ENCODE measurements at regions not wholly inside any gene's neighbourhood (a gene's known extent, or its start where the extent isn't known, plus 50 kb on each side); places are given as distances from the start of the nearest gene placed in this dataset.

GRCh38 chr12:75600146-75600545 is 88.7 kb upstream of the KRR1 start:
- DNase-seq: no peak

- no peak for DNase-seq
Measured at GRCh38 chr12:75599061-75599460, 87.7 kb upstream of the KRR1 start.

GRCh38 chr12:75596406-75596805 is 85.0 kb upstream of the KRR1 start:
- no peak for DNase-seq

GRCh38 chr12:75592638-75593335 is 81.4 kb upstream of the KRR1 start:
- DNase-seq: no peak

GRCh38 chr12:75592086-75592485 is 80.7 kb upstream of the KRR1 start:
- DNase-seq: no peak

GRCh38 chr12:75591628-75592027 is 80.2 kb upstream of the KRR1 start:
- peak; percentile 46 for DNase-seq

GRCh38 chr12:75589801-75590200 is 78.4 kb upstream of the KRR1 start:
- DNase-seq: no peak

- no peak for DNase-seq
Measured at GRCh38 chr12:75587340-75588106, 76.1 kb upstream of the KRR1 start.

GRCh38 chr12:75585330-75585729 is 73.9 kb upstream of the KRR1 start:
- DNase-seq: no peak

- no peak for DNase-seq
Measured at GRCh38 chr12:75583355-75583754, 71.9 kb upstream of the KRR1 start.

GRCh38 chr12:75581515-75581914 is 70.1 kb upstream of the KRR1 start:
- DNase-seq: no peak

- DNase-seq: no peak
Measured at GRCh38 chr12:75579552-75579951, 68.1 kb upstream of the KRR1 start.

- no peak for DNase-seq
Measured at GRCh38 chr12:75578546-75578945, 67.1 kb upstream of the KRR1 start.

- DNase-seq: no peak
Measured at GRCh38 chr12:75577812-75578211, 66.4 kb upstream of the KRR1 start.

- no peak for DNase-seq
Measured at GRCh38 chr12:75571656-75572205, 60.3 kb upstream of the KRR1 start.

- DNase-seq: no peak
Measured at GRCh38 chr12:75571204-75571603, 59.8 kb upstream of the KRR1 start.

GRCh38 chr12:75568801-75569200 is 57.4 kb upstream of the KRR1 start:
- no peak for DNase-seq

- no peak for DNase-seq
Measured at GRCh38 chr12:75568393-75568792, 57.0 kb upstream of the KRR1 start.

GRCh38 chr12:75565795-75566194 is 54.4 kb upstream of the KRR1 start:
- DNase-seq: no peak

- DNase-seq: no peak
Measured at GRCh38 chr12:75564852-75565251, 53.4 kb upstream of the KRR1 start.

- DNase-seq: no peak
Measured at GRCh38 chr12:75564398-75564797, 53.0 kb upstream of the KRR1 start.

- DNase-seq: no peak
Measured at GRCh38 chr12:75563351-75563750, 51.9 kb upstream of the KRR1 start.

- no peak for DNase-seq
Measured at GRCh38 chr12:75561921-75562320, 50.5 kb upstream of the KRR1 start.

Data from renal pelvis (tissue), 1 donor.